ENCODE measurements at regions not wholly inside any gene's neighbourhood (a gene's known extent, or its start where the extent isn't known, plus 50 kb on each side); places are given as distances from the start of the nearest gene placed in this dataset.

- H3K4me3 ChIP-seq (IDR thresholded peaks at IDR 0.05; ENCODE audit: insufficient read depth, low read depth, low read length): no peak overlapping the region
- no peak overlapping the region for H3K4me2 ChIP-seq
- no peaks in the 10 kb centered on the region for H3K4me1 ChIP-seq (ENCODE audit: low read depth, poor library complexity, severe bottlenecking)
- H4K20me1 ChIP-seq (ENCODE audit: insufficient read depth): no peaks in the 10 kb centered on the region
- H3K79me2 ChIP-seq (ENCODE audit: insufficient read depth, low read depth): no peaks in the 10 kb centered on the region
- H3K27me3 ChIP-seq (ENCODE audit: insufficient read depth, low read depth): no peaks in the 10 kb centered on the region
- TF ChIP-seq, protein P1, sequence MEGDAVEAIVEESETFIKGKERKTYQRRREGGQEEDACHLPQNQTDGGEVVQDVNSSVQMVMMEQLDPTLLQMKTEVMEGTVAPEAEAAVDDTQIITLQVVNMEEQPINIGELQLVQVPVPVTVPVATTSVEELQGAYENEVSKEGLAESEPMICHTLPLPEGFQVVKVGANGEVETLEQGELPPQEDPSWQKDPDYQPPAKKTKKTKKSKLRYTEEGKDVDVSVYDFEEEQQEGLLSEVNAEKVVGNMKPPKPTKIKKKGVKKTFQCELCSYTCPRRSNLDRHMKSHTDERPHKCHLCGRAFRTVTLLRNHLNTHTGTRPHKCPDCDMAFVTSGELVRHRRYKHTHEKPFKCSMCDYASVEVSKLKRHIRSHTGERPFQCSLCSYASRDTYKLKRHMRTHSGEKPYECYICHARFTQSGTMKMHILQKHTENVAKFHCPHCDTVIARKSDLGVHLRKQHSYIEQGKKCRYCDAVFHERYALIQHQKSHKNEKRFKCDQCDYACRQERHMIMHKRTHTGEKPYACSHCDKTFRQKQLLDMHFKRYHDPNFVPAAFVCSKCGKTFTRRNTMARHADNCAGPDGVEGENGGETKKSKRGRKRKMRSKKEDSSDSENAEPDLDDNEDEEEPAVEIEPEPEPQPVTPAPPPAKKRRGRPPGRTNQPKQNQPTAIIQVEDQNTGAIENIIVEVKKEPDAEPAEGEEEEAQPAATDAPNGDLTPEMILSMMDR (conservative IDR thresholded peaks at IDR 0.05; ENCODE audit: low read depth, low read length): no peak
- no peak overlapping the region for H3K9ac ChIP-seq
- H3K36me3 ChIP-seq (ENCODE audit: insufficient read depth): no peaks in the 10 kb centered on the region
- no peak overlapping the region for H2AFZ ChIP-seq (ENCODE audit: low read depth)
- no peak overlapping the region for H3K27ac ChIP-seq
These were observed 219.8 kb downstream of the ACTL7B start for GRCh38 chr9:108636013-108636412.

DNA sequence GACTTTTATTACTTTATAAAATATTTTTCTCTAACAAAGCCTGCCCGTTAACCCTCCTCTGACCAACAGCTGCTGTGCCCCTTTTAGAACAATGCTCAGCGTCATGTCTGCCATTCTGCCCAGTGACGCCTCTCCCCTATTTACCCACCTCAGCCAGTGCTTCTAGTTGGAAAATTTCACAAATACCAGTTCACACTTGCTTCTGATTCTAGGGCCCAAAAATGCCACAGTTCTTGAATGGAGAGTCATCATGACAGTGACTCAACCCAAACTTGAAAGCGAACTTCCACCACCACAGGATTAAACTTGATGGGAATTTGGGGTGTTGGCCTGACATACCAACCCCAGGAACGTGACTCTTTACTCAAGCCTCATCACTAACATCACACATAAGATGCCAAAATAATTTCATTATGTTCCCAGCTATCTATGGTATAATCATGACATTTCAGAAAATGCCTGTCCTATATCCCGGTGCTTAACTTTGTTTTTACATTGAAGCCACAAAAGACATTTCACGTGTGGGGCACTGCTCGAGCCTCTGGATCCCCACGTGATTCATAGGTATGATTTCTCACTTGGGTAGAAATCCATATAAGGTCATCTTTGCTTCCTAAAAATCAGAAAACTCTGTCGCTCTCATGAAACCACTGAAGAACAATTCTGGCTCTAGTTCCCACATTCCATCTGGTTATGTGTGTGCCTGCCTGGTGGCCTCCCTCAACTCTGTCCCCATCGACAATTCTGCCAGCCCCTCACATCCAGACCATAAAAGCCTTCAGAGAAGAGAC, 220.9 kb downstream of the ACTL7B start:
- Histone ChIP-seq H3K27ac (no peak overlapping the region), H3K9ac (no peak overlapping the region), H2AFZ (ENCODE audit: low read depth) (no peak overlapping the region), H3K4me2 (no peak overlapping the region), H3K27me3 (ENCODE audit: insufficient read depth, low read depth) (no peaks in the 10 kb centered on the region), H3K4me1 (ENCODE audit: low read depth, poor library complexity, severe bottlenecking) (no peaks in the 10 kb centered on the region), H3K79me2 (ENCODE audit: insufficient read depth, low read depth) (no peaks in the 10 kb centered on the region), H4K20me1 (ENCODE audit: insufficient read depth) (no peaks in the 10 kb centered on the region), H3K36me3 (ENCODE audit: insufficient read depth) (no peaks in the 10 kb centered on the region), H3K4me3 (IDR thresholded peaks at IDR 0.05; ENCODE audit: insufficient read depth, low read depth, low read length) (no peak overlapping the region)
- TF ChIP-seq, protein P1 (conservative IDR thresholded peaks at IDR 0.05; ENCODE audit: low read depth, low read length): no peak

DNA sequence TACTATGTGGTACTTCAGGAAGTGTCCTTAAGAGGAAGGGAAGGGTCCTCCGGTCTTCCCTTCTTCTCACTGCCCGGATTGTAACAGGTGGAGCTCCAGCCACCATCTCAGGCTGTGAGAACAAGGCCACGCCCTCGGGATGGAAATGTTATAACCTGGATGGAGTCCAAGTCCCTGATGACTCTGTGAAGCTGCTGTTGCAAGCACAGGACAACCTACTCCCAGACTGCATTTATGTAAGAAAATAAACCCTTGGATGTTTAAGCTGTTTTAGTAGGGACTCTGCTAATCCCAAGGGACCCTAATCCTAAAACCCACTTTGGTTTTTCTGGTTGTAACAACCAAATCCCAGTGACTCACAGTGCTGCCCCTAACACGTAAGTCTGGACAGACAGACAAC, 221.6 kb downstream of the ACTL7B start:
- no peaks in the 10 kb centered on the region for H3K27me3 ChIP-seq (ENCODE audit: insufficient read depth, low read depth)
- no peaks in the 10 kb centered on the region for H3K4me1 ChIP-seq (ENCODE audit: low read depth, poor library complexity, severe bottlenecking)
- no peak overlapping the region for H2AFZ ChIP-seq (ENCODE audit: low read depth)
- TF ChIP-seq, protein P1 (conservative IDR thresholded peaks at IDR 0.05; ENCODE audit: low read depth, low read length): no peak
- H3K4me3 ChIP-seq (IDR thresholded peaks at IDR 0.05; ENCODE audit: insufficient read depth, low read depth, low read length): no peak overlapping the region
- H3K9ac ChIP-seq: no peak overlapping the region
- no peak overlapping the region for H3K4me2 ChIP-seq
- H3K36me3 ChIP-seq (ENCODE audit: insufficient read depth): no peaks in the 10 kb centered on the region
- H3K79me2 ChIP-seq (ENCODE audit: insufficient read depth, low read depth): no peaks in the 10 kb centered on the region
- H3K27ac ChIP-seq: no peak overlapping the region
- no peaks in the 10 kb centered on the region for H4K20me1 ChIP-seq (ENCODE audit: insufficient read depth)

GRCh38 chr9:108631496-108632285, 224.1 kb downstream of the ACTL7B start:
- H2AFZ ChIP-seq (ENCODE audit: low read depth): no peak overlapping the region
- H3K4me1 ChIP-seq (ENCODE audit: low read depth, poor library complexity, severe bottlenecking): no peaks in the 10 kb centered on the region
- TF ChIP-seq, protein P1 (conservative IDR thresholded peaks at IDR 0.05; ENCODE audit: low read depth, low read length): no peak
- H3K79me2 ChIP-seq (ENCODE audit: insufficient read depth, low read depth): no peaks in the 10 kb centered on the region
- no peak overlapping the region for H3K9ac ChIP-seq
- no peak overlapping the region for H3K4me2 ChIP-seq
- no peaks in the 10 kb centered on the region for H3K27me3 ChIP-seq (ENCODE audit: insufficient read depth, low read depth)
- H3K36me3 ChIP-seq (ENCODE audit: insufficient read depth): no peaks in the 10 kb centered on the region
- H3K4me3 ChIP-seq (IDR thresholded peaks at IDR 0.05; ENCODE audit: insufficient read depth, low read depth, low read length): no peak overlapping the region
- no peak overlapping the region for H3K27ac ChIP-seq
- H4K20me1 ChIP-seq (ENCODE audit: insufficient read depth): no peaks in the 10 kb centered on the region

Data from KMS-11 (cell line).